Trophoblast cell (in vitro differentiated cells and primary cell): ENCODE measurements at regions not wholly inside any gene's neighbourhood (a gene's known extent, or its start where the extent isn't known, plus 50 kb on each side); places are given as distances from the start of the nearest gene placed in this dataset.

Experiments
- DNase-seq, 2 donors: peaks; one replicate each; pipeline ENCODE4 v3.0.0-alpha.2; 2016
- H2AFZ ChIP-seq: 2 replicates; pipeline ENCODE4 v1.6.1; 2013; ENCODE audit warnings: low read length, moderate library complexity, mild to moderate bottlenecking; ENCODE audit not compliant: insufficient read depth, poor library complexity
- H2AK5ac ChIP-seq: 2 replicates; pipeline ENCODE4 v1.6.1; 2013; ENCODE audit warnings: mild to moderate bottlenecking, low read length
- H2BK120ac ChIP-seq: 2 replicates; pipeline ENCODE4 v1.6.1; 2013; ENCODE audit warnings: low read length, mild to moderate bottlenecking, moderate library complexity; ENCODE audit not compliant: insufficient read depth, poor library complexity
- H2BK12ac ChIP-seq: 2 replicates; pipeline ENCODE4 v1.6.1; 2013; ENCODE audit warnings: mild to moderate bottlenecking, low read length, moderate library complexity
- H2BK5ac ChIP-seq: 2 replicates; pipeline ENCODE4 v1.6.1; 2013; ENCODE audit warnings: low read length, low read depth, moderate library complexity, mild to moderate bottlenecking; ENCODE audit not compliant: poor library complexity
- H3K14ac ChIP-seq: 2 replicates; pipeline ENCODE4 v1.6.1; 2013; ENCODE audit warnings: mild to moderate bottlenecking, low read length
- H3K18ac ChIP-seq: 2 replicates; pipeline ENCODE4 v1.6.1; 2013; ENCODE audit warnings: mild to moderate bottlenecking, low read length
- H3K23ac ChIP-seq: 2 replicates; pipeline ENCODE4 v1.6.1; 2013; ENCODE audit warnings: low read length
- H3K27ac ChIP-seq: 2 replicates; pipeline ENCODE4 v1.5.1; 2013; ENCODE audit warnings: low read depth, mild to moderate bottlenecking, inconsistent platforms, low read length, moderate library complexity
- H3K27me3 ChIP-seq: 2 replicates; pipeline ENCODE4 v1.6.1; 2013; ENCODE audit warnings: inconsistent platforms, mild to moderate bottlenecking, low read length, moderate library complexity; ENCODE audit not compliant: insufficient read depth
- H3K36me3 ChIP-seq, 2 experiments: 1 replicate in 1 of 2; 2 replicates in 1 of 2; pipeline ENCODE4 v1.6.1; 2013; ENCODE audit warnings: low read length in 2 of 2, mild to moderate bottlenecking in 2 of 2, moderate library complexity in 1 of 2; ENCODE audit not compliant: insufficient read depth in 2 of 2, control insufficient read depth in 1 of 2
- H3K4ac ChIP-seq: 2 replicates; pipeline ENCODE4 v1.6.1; 2013; ENCODE audit warnings: low read depth, mild to moderate bottlenecking, low read length, moderate library complexity
- H3K4me1 ChIP-seq, 2 experiments: 1 replicate in 1 of 2; 2 replicates in 1 of 2; pipeline ENCODE4 v1.6.1; 2013; ENCODE audit warnings: low read length in 2 of 2, mild to moderate bottlenecking in 2 of 2, moderate library complexity in 1 of 2; ENCODE audit not compliant: insufficient read depth in 2 of 2, control insufficient read depth in 1 of 2
- H3K4me2 ChIP-seq: 2 replicates; pipeline ENCODE4 v1.6.1; 2013; ENCODE audit warnings: inconsistent platforms, mild to moderate bottlenecking, low read length, moderate library complexity
- H3K4me3 ChIP-seq: 2 replicates; pipeline ENCODE4 v1.5.1; 2013; ENCODE audit warnings: mild to moderate bottlenecking, low read depth, low read length, inconsistent platforms
- H3K79me1 ChIP-seq: one replicate; pipeline ENCODE4 v1.6.1; 2013; ENCODE audit warnings: low read length
- H3K79me2 ChIP-seq: 2 replicates; pipeline ENCODE4 v1.6.1; 2013; ENCODE audit warnings: low read length, mild to moderate bottlenecking; ENCODE audit not compliant: control insufficient read depth, insufficient read depth, poor library complexity
- H3K9ac ChIP-seq: 2 replicates; pipeline ENCODE4 v1.6.1; 2013; ENCODE audit warnings: mild to moderate bottlenecking, low read length
- H3K9me3 ChIP-seq: 2 replicates; pipeline ENCODE4 v1.6.1; 2013; ENCODE audit warnings: low read depth, mild to moderate bottlenecking, control low read depth, inconsistent platforms, low read length; ENCODE audit not compliant: insufficient read depth
- H4K12ac ChIP-seq: 2 replicates; pipeline ENCODE4 v1.6.1; 2013; ENCODE audit warnings: low read depth, mild to moderate bottlenecking, low read length, moderate library complexity
- H4K8ac ChIP-seq: 2 replicates; pipeline ENCODE4 v1.6.1; 2013; ENCODE audit warnings: low read depth, mild to moderate bottlenecking, low read length, moderate library complexity
- H4K91ac ChIP-seq: one replicate; pipeline ENCODE4 v1.6.1; 2013; ENCODE audit warnings: low read depth, mild to moderate bottlenecking, low read length, moderate library complexity
- WGBS: extraction: QIAGEN DNeasy Blood & Tissue Kit; methylation state at CpG from one replicate; pipeline ENCODE4 v1.1.7; 2013; ENCODE audit warnings: missing lambda C conversion rate; ENCODE audit not compliant: insufficient read length, insufficient coverage; ENCODE audit errors: extremely low coverage; 5-methylcytosine and 5-hydroxymethylcytosine counted together

DNA sequence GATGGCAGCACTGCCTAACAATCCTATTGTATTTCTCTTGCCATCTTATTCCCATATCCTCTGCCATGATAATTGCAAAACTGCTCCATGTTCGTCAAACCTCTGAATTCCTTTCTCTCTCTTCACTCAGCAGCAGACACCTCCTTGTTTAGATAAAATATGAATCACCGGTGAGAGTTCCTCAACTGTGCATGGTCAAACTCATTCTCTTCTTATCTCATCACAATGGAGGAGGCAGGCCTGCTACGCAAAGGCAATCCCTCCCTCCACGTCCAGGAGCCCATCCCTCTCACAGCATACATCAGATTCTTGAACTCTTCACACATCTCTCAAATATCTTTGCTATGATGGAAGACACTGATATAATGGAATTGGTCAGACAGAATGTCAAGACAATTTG, 90.1 kb upstream of the DAAM1 start:
- H3K27me3 ChIP-seq: no peaks in the 10 kb centered on the region
- H3K4ac ChIP-seq: no peak overlapping the region
- H3K27ac ChIP-seq: peak overlapping the region; percentile 42
- H3K4me2 ChIP-seq: no peak overlapping the region
- no peak overlapping the region for H3K18ac ChIP-seq
- H4K8ac ChIP-seq: no peak overlapping the region
- H3K79me1 ChIP-seq: peaks cover 3% of the 10 kb centered on the region
- H2BK12ac ChIP-seq: no peak overlapping the region
- H2AK5ac ChIP-seq: no peak overlapping the region
- no peak overlapping the region for H3K14ac ChIP-seq
- no peak overlapping the region for H3K4me3 ChIP-seq
- H4K12ac ChIP-seq: no peak overlapping the region
- no peak overlapping the region for H4K91ac ChIP-seq
- peak; percentile 90 to 95 for DNase-seq
- H3K4me1 ChIP-seq: peaks cover 0 to 3% of the 10 kb centered on the region in 2 experiments
- H3K36me3 ChIP-seq: no peaks in the 10 kb centered on the region
- no peak overlapping the region for H3K9ac ChIP-seq
- H3K9me3 ChIP-seq: no peaks in the 10 kb centered on the region
- no peak overlapping the region for H2AFZ ChIP-seq
- no CpG with 5 or more reads among the region's 4 CpGs for WGBS
- no peak overlapping the region for H2BK5ac ChIP-seq
- H3K79me2 ChIP-seq: no peaks in the 10 kb centered on the region
- no peak overlapping the region for H2BK120ac ChIP-seq
- H3K23ac ChIP-seq: no peak overlapping the region

DNA sequence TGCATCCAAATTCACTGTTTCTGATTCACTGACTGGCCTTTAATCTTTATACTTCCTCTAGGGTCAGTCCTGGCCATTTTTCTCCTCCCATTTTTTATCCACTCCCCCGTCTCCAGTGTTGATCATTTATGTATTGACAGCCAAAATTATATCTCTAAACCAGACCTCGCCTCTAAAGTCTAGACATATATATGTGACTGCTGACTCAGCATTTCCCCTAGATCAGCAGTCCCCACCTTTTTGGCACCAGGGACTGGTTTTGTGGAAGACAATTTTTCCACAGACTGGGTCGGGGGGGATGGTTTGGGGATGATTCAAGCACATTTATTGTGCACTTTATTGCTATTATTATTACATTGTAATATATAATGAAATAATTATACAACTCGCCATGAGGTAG, 88.3 kb upstream of the DAAM1 start:
- DNase-seq: no peak
- Histone ChIP-seq H4K8ac (no peak overlapping the region), H3K4ac (no peak overlapping the region), H4K91ac (no peak overlapping the region), H3K27ac (no peak overlapping the region), H3K79me2 (no peaks in the 10 kb centered on the region), H3K9ac (no peak overlapping the region), H3K79me1 (peaks cover 3% of the 10 kb centered on the region), H2BK5ac (no peak overlapping the region), H2BK12ac (no peak overlapping the region), H3K4me2 (no peak overlapping the region), H2BK120ac (no peak overlapping the region), H3K14ac (no peak overlapping the region), H4K12ac (no peak overlapping the region), H3K36me3 (no peaks in the 10 kb centered on the region), H2AK5ac (no peak overlapping the region), H3K23ac (no peak overlapping the region), H3K4me1 (peaks cover 0 to 3% of the 10 kb centered on the region in 2 experiments), H3K4me3 (no peak overlapping the region), H2AFZ (no peak overlapping the region), H3K9me3 (no peaks in the 10 kb centered on the region), H3K18ac (no peak overlapping the region), H3K27me3 (no peaks in the 10 kb centered on the region)
- no CpG with 5 or more reads among the region's 4 CpGs for WGBS

DNA sequence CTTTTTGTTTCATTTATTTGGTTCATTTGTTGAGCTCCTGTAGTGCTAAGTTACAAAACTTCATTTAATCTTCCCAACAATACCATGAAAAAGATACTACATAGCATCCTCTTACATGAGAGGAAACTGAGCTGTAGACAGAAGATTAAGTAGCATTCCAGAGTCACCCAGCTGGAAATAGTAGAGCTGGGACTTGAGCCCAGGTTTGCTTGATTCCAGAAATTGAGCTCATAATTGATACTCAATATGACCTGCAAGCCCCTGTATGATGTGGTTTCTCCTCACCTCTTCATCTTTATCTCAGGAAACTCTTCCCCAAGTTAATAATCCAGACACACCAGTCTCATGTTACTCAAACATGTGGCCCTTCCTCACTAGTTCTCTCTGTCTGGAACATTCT, 87.0 kb upstream of the DAAM1 start:
- Histone ChIP-seq H3K18ac (no peak overlapping the region), H3K36me3 (no peaks in the 10 kb centered on the region), H3K14ac (no peak overlapping the region), H3K4ac (no peak overlapping the region), H2BK5ac (no peak overlapping the region), H4K91ac (no peak overlapping the region), H4K12ac (no peak overlapping the region), H2BK12ac (no peak overlapping the region), H3K4me3 (no peak overlapping the region), H4K8ac (no peak overlapping the region), H3K27ac (no peak overlapping the region), H3K9ac (no peak overlapping the region), H2AK5ac (no peak overlapping the region), H2AFZ (no peak overlapping the region), H3K27me3 (no peaks in the 10 kb centered on the region), H3K9me3 (no peaks in the 10 kb centered on the region), H3K79me2 (no peaks in the 10 kb centered on the region), H3K4me2 (no peak overlapping the region), H2BK120ac (no peak overlapping the region), H3K79me1 (peaks cover 3% of the 10 kb centered on the region), H3K23ac (no peak overlapping the region), H3K4me1 (peaks cover 0 to 3% of the 10 kb centered on the region in 2 experiments)
- DNase-seq: no peak

DNA sequence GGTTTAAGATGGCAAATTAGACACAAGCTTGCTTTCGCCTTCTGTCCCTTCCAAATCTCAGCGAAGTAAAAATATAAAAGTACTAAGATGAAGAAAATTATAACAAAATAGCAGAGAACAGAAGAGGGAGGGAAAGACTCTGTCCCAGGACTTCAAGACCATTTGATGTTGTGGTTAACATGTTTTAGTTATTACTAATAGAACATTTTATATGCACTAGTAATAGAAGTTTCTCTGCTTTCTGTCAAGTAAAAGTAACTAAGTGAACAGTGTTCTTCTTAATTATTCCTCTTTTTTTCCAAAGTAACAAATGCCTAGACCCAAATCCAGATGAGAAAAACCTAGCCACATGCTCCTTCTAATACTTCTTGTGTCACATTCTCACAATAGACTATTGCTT, 85.1 kb upstream of the DAAM1 start:
- H3K4me2 ChIP-seq: no peak overlapping the region
- no peaks in the 10 kb centered on the region for H3K4me1 ChIP-seq
- no peaks in the 10 kb centered on the region for H3K9me3 ChIP-seq
- H3K4ac ChIP-seq: no peak overlapping the region
- no peaks in the 10 kb centered on the region for H3K27me3 ChIP-seq
- H4K8ac ChIP-seq: no peak overlapping the region
- H3K18ac ChIP-seq: no peak overlapping the region
- no peak for DNase-seq
- no peak overlapping the region for H3K27ac ChIP-seq
- no peak overlapping the region for H2AK5ac ChIP-seq
- no peaks in the 10 kb centered on the region for H3K79me2 ChIP-seq
- no peak overlapping the region for H3K4me3 ChIP-seq
- H3K23ac ChIP-seq: no peak overlapping the region
- H2BK12ac ChIP-seq: no peak overlapping the region
- no peak overlapping the region for H4K12ac ChIP-seq
- no peak overlapping the region for H2BK120ac ChIP-seq
- H2AFZ ChIP-seq: no peak overlapping the region
- no peaks in the 10 kb centered on the region for H3K36me3 ChIP-seq
- no peaks in the 10 kb centered on the region for H3K79me1 ChIP-seq
- no peak overlapping the region for H4K91ac ChIP-seq
- H2BK5ac ChIP-seq: no peak overlapping the region
- no peak overlapping the region for H3K14ac ChIP-seq
- no peak overlapping the region for H3K9ac ChIP-seq
- WGBS: no CpG with 5 or more reads among the region's 2 CpGs
